BJ (cell line): ENCODE measurements at regions not wholly inside any gene's neighbourhood (a gene's known extent, or its start where the extent isn't known, plus 50 kb on each side); places are given as distances from the start of the nearest gene placed in this dataset.
"Not testable (repeated sequence)": the region's sequence is repeated elsewhere in the genome, so short reads cannot be mapped to it uniquely, and the experiment has no call there.

ENCODE experiments used
- CTCF ChIA-PET: fragments of 350-600 bp; formaldehyde crosslinking; extraction: SDS; loops from one replicate; lab custom pipeline; 2021; ENCODE audit warnings: antibody characterized with exemption, inconsistent platforms; lab: Yijun Ruan, JAX
- POLR2A ChIA-PET: fragments of 300-600 bp; sonication (Branson Sonifier 250); formaldehyde crosslinking; extraction: SDS; loops from one replicate; lab custom pipeline; 2021; ENCODE audit warnings: antibody characterized with exemption; lab: Charles Lee
- DNase-seq: peaks from one replicate; pipeline ENCODE4 v3.0.0-alpha.2; 2011; ENCODE audit warnings: low read depth
- H3K27me3 ChIP-seq: 2 replicates; pipeline ENCODE4 v1.6.0; 2011; ENCODE audit warnings: low read length; ENCODE audit not compliant: control insufficient read depth, insufficient read depth
- H3K36me3 ChIP-seq: 2 replicates; pipeline ENCODE4 v1.5.1; 2011; ENCODE audit warnings: low read length; ENCODE audit not compliant: control insufficient read depth, insufficient read depth
- H3K4me3 ChIP-seq: 2 replicates; pipeline ENCODE4 v1.5.1; 2011; ENCODE audit warnings: low read depth, mild to moderate bottlenecking, control low read depth, low read length
- CTCF ChIP-seq: IDR thresholded peaks from 2 replicates; pipeline ENCODE4 v1.5.1; 2011; ENCODE audit warnings: low read depth, mild to moderate bottlenecking, control low read depth, inconsistent platforms, low read length, moderate library complexity; ENCODE audit not compliant: insufficient read depth

DNA sequence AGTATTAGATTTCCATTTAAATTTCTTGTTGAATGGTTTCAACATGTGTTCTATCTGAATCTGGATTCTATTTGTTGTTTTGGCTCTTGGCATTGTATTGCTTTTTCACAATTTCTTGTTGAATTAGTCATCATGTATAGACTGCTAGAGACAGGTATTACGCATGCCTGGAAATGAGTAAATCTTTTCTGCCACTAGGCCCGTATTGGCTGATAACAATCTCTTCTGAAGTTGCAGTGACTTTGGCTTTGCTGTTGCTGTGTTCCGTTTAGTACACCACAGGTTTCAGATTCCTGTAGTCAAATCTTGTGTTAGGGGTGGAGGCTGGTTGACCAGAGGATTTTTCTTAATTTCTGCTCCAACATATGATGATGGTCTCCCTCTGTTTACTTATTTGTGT is 1339.4 kb downstream of the GRIK2 start:
- POLR2A ChIA-PET, result no interaction called here
- no peaks in the 10 kb centered on the region for H3K36me3 ChIP-seq
- no peak for DNase-seq
- no peak for TF ChIP-seq CTCF
- CTCF ChIA-PET, result no interaction called here
- no peak overlapping the region for H3K4me3 ChIP-seq
- no peaks in the 10 kb centered on the region for H3K27me3 ChIP-seq

- DNase-seq, H3K36me3 ChIP-seq, POLR2A ChIA-PET, H3K27me3 ChIP-seq, CTCF ChIA-PET, H3K4me3 ChIP-seq: not testable (repeated sequence)
Measured at GRCh38 chr6:102722086-102722485, 1328.6 kb downstream of the GRIK2 start.

- ChIA-PET CTCF (no interaction called here), POLR2A (no interaction called here)
- TF ChIP-seq CTCF, result no peak
- DNase-seq, result no peak
- no peaks in the 10 kb centered on the region for H3K27me3 ChIP-seq
- no peak overlapping the region for H3K4me3 ChIP-seq
- no peaks in the 10 kb centered on the region for H3K36me3 ChIP-seq
Measured at GRCh38 chr6:102717737-102718456, 1324.4 kb downstream of the GRIK2 start.

DNA sequence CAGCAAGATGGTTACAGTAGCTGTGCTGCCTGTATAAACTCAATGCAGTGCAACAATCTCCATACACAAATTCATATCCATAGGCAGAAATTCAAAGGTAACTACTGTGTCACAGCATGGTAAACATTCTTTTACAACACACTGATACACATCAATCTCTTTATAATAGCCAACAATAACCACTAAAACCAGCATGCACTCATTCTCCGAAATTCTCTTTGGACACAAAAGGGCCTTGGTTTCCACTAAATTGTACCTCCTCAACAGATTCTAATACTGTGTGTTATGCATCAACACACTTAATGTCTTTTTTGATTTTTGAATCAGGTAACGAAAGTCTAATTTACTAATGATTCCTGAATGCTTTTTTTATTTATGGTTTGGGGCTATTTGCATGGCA is 1323.7 kb downstream of the GRIK2 start:
- H3K36me3 ChIP-seq, result no peaks in the 10 kb centered on the region
- ChIA-PET CTCF (no interaction called here), POLR2A (no interaction called here)
- no peak for DNase-seq
- no peaks in the 10 kb centered on the region for H3K27me3 ChIP-seq
- H3K4me3 ChIP-seq, result no peak overlapping the region
- TF ChIP-seq CTCF, result no peak

GRCh38 chr6:102701019-102701418 is 1307.5 kb downstream of the GRIK2 start:
- Histone ChIP-seq H3K36me3 (no peaks in the 10 kb centered on the region), H3K4me3 (no peak overlapping the region), H3K27me3 (no peaks in the 10 kb centered on the region)
- ChIA-PET CTCF (interaction anchor here (1.1 to 1.3 kb wide), 2 partner anchors 10 to 36 kb away, joined by 3 to 4 read pairs; no protein-coding TSS in a partner anchor), POLR2A (no interaction called here)
- DNase-seq, result no peak
- TF ChIP-seq CTCF, result no peak

DNA sequence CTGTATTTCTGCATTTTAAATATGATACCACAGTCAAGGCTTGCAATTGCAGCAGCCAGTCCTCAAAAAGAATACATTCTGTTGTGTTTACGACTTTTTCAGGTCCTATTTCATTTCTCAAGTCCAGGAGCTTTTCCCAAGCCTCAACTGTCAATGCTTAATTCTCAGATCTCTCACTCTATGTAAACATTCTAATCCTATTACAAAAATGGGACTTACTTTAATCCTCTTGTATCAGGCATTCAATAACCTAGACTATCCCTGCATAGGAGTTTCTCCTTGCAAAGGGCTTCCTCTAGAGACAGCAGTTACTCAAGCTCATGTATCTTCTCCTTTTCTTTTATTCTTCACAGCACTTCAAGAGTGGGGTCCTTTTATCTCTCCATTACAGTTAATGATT is 1293.0 kb downstream of the GRIK2 start:
- no peaks in the 10 kb centered on the region for H3K27me3 ChIP-seq
- no peaks in the 10 kb centered on the region for H3K36me3 ChIP-seq
- no peak for TF ChIP-seq CTCF
- DNase-seq, result no peak
- ChIA-PET POLR2A (no interaction called here), CTCF (no interaction called here)
- no peak overlapping the region for H3K4me3 ChIP-seq
